ENCODE measurements at regions not wholly inside any gene's neighbourhood (a gene's known extent, or its start where the extent isn't known, plus 50 kb on each side); places are given as distances from the start of the nearest gene placed in this dataset.

GRCh38 chr3:188954590-188955208, 217.1 kb upstream of the TPRG1 start:
- H3K27me3 Mint-ChIP-seq, result no peaks in the 10 kb centered on the region
- peak overlapping the region; percentile 44 to 98 for H3K27ac Mint-ChIP-seq
- ATAC-seq (peak; percentile 66 to 79), DNase-seq (ENCODE audit: low spot score) (peak; percentile 87)
- no peak overlapping the region for H3K4me3 Mint-ChIP-seq
- no peaks in the 10 kb centered on the region for H3K36me3 Mint-ChIP-seq
- H3K4me1 Mint-ChIP-seq (ENCODE audit: low read depth in 2 of 2), result peaks cover 28 to 51% of the 10 kb centered on the region in 2 donors
- no peaks in the 10 kb centered on the region for H3K9me3 Mint-ChIP-seq

- H3K36me3 Mint-ChIP-seq, result no peaks in the 10 kb centered on the region
- H3K4me1 Mint-ChIP-seq (ENCODE audit: low read depth in 2 of 2), result peaks cover 16 to 38% of the 10 kb centered on the region in 2 donors
- H3K4me3 Mint-ChIP-seq, result no peak overlapping the region
- DNase-seq (ENCODE audit: low spot score), result no peak
- no peaks in the 10 kb centered on the region for H3K27me3 Mint-ChIP-seq
- no peaks in the 10 kb centered on the region for H3K9me3 Mint-ChIP-seq
- no peak for ATAC-seq
- peak overlapping the region; percentile 35 to 98 for H3K27ac Mint-ChIP-seq
These were observed 215.9 kb upstream of the TPRG1 start for GRCh38 chr3:188955919-188956318.

GRCh38 chr3:188956839-188957489, 214.8 kb upstream of the TPRG1 start:
- ATAC-seq (no peak), DNase-seq (ENCODE audit: low spot score) (no peak)
- Mint-ChIP-seq H3K27me3 (peaks cover 0 to 4% of the 10 kb centered on the region in 2 donors), H3K4me3 (no peak overlapping the region), H3K9me3 (no peaks in the 10 kb centered on the region), H3K36me3 (no peaks in the 10 kb centered on the region), H3K4me1 (ENCODE audit: low read depth in 2 of 2) (peaks cover 9 to 32% of the 10 kb centered on the region in 2 donors), H3K27ac (peak overlapping the region in 1 of 2 donors; percentile 98)

- Mint-ChIP-seq H3K27me3 (peaks cover 0 to 8% of the 10 kb centered on the region in 2 donors), H3K27ac (peak overlapping the region in 1 of 2 donors; percentile 70), H3K36me3 (no peaks in the 10 kb centered on the region), H3K4me3 (no peak overlapping the region), H3K4me1 (ENCODE audit: low read depth in 2 of 2) (peaks cover 16 to 31% of the 10 kb centered on the region in 2 donors), H3K9me3 (no peaks in the 10 kb centered on the region)
- DNase-seq (ENCODE audit: low spot score), result no peak
- ATAC-seq, result no peak
These were observed 212.8 kb upstream of the TPRG1 start for GRCh38 chr3:188959013-188959412.

GRCh38 chr3:188962253-188963247, 209.2 kb upstream of the TPRG1 start:
- no peak for DNase-seq (ENCODE audit: low spot score)
- Mint-ChIP-seq H3K4me3 (no peak overlapping the region), H3K4me1 (ENCODE audit: low read depth in 2 of 2) (peaks cover 10 to 17% of the 10 kb centered on the region in 2 donors), H3K36me3 (no peaks in the 10 kb centered on the region), H3K9me3 (no peaks in the 10 kb centered on the region), H3K27me3 (peaks cover 8 to 13% of the 10 kb centered on the region in 2 donors), H3K27ac (peak overlapping the region in 1 of 2 donors; percentile 4)
- no peak for ATAC-seq

- Mint-ChIP-seq H3K9me3 (no peaks in the 10 kb centered on the region), H3K27ac (no peak overlapping the region), H3K27me3 (peaks cover 8 to 13% of the 10 kb centered on the region in 2 donors), H3K36me3 (no peaks in the 10 kb centered on the region), H3K4me3 (no peak overlapping the region), H3K4me1 (ENCODE audit: low read depth in 2 of 2) (peaks cover 9 to 10% of the 10 kb centered on the region in 2 donors)
- ATAC-seq (no peak), DNase-seq (ENCODE audit: low spot score) (no peak)
These were observed 206.8 kb upstream of the TPRG1 start for GRCh38 chr3:188964957-188965356.

- Mint-ChIP-seq H3K27me3 (peaks cover 0 to 17% of the 10 kb centered on the region in 2 donors), H3K4me3 (no peak overlapping the region), H3K36me3 (no peaks in the 10 kb centered on the region), H3K9me3 (no peaks in the 10 kb centered on the region), H3K27ac (no peak overlapping the region), H3K4me1 (ENCODE audit: low read depth in 2 of 2) (peaks cover 15 to 18% of the 10 kb centered on the region in 2 donors)
- ATAC-seq, result no peak
- DNase-seq (ENCODE audit: low spot score), result no peak
These were observed 199.5 kb upstream of the TPRG1 start for GRCh38 chr3:188972310-188972709.

- ATAC-seq (peak; percentile 74 to 97), DNase-seq (ENCODE audit: low spot score) (no peak)
- Mint-ChIP-seq H3K4me3 (peak overlapping the region; percentile 58), H3K36me3 (no peaks in the 10 kb centered on the region), H3K4me1 (ENCODE audit: low read depth in 2 of 2) (peaks cover 15 to 18% of the 10 kb centered on the region in 2 donors), H3K27ac (peak overlapping the region in 1 of 2 donors; percentile 13), H3K9me3 (no peaks in the 10 kb centered on the region), H3K27me3 (peaks cover 0 to 16% of the 10 kb centered on the region in 2 donors)
These were observed 196.7 kb upstream of the TPRG1 start for GRCh38 chr3:188974856-188975599.

- Mint-ChIP-seq H3K27me3 (peaks cover 0 to 12% of the 10 kb centered on the region in 2 donors), H3K27ac (peak overlapping the region in 1 of 2 donors; percentile 13), H3K9me3 (no peaks in the 10 kb centered on the region), H3K36me3 (no peaks in the 10 kb centered on the region), H3K4me3 (peak overlapping the region; percentile 58), H3K4me1 (ENCODE audit: low read depth in 2 of 2) (peaks cover 15 to 18% of the 10 kb centered on the region in 2 donors)
- no peak for ATAC-seq
- DNase-seq (ENCODE audit: low spot score), result no peak
These were observed 196.0 kb upstream of the TPRG1 start for GRCh38 chr3:188975600-188976314.

- Mint-ChIP-seq H3K9me3 (no peaks in the 10 kb centered on the region), H3K36me3 (no peaks in the 10 kb centered on the region), H3K4me1 (ENCODE audit: low read depth in 2 of 2) (peaks cover 15 to 18% of the 10 kb centered on the region in 2 donors), H3K27ac (no peak overlapping the region), H3K4me3 (no peak overlapping the region), H3K27me3 (peaks cover 0 to 8% of the 10 kb centered on the region in 2 donors)
- DNase-seq (ENCODE audit: low spot score) (no peak), ATAC-seq (no peak)
These were observed 195.4 kb upstream of the TPRG1 start for GRCh38 chr3:188976407-188976806.

- Mint-ChIP-seq H3K27ac (no peak overlapping the region), H3K9me3 (no peaks in the 10 kb centered on the region), H3K4me1 (ENCODE audit: low read depth in 2 of 2) (peaks cover 15 to 18% of the 10 kb centered on the region in 2 donors), H3K4me3 (no peak overlapping the region), H3K27me3 (peaks cover 0 to 2% of the 10 kb centered on the region in 2 donors), H3K36me3 (no peaks in the 10 kb centered on the region)
- DNase-seq (ENCODE audit: low spot score) (no peak), ATAC-seq (no peak)
These were observed 193.2 kb upstream of the TPRG1 start for GRCh38 chr3:188978421-188979171.

GRCh38 chr3:188979248-188979647, 192.5 kb upstream of the TPRG1 start:
- peaks cover 0 to 3% of the 10 kb centered on the region in 2 donors for H3K27me3 Mint-ChIP-seq
- peaks cover 14 to 15% of the 10 kb centered on the region in 2 donors for H3K4me1 Mint-ChIP-seq (ENCODE audit: low read depth in 2 of 2)
- H3K36me3 Mint-ChIP-seq, result no peaks in the 10 kb centered on the region
- no peak overlapping the region for H3K4me3 Mint-ChIP-seq
- H3K9me3 Mint-ChIP-seq, result no peaks in the 10 kb centered on the region
- no peak for DNase-seq (ENCODE audit: low spot score)
- no peak overlapping the region for H3K27ac Mint-ChIP-seq
- ATAC-seq, result no peak

Measured in natural killer cell treated with Interleukin-12 subunit alpha and Interleukin-12 subunit beta and Interleukin-15 and Interleukin-18, amount 100 ng/mL, for 72 hours (primary cell).